Kidney (tissue), 13 donors: ENCODE measurements at regions not wholly inside any gene's neighbourhood (a gene's known extent, or its start where the extent isn't known, plus 50 kb on each side); places are given as distances from the start of the nearest gene placed in this dataset.

ENCODE experiments used
- DNase-seq, 5 donors: peaks; one replicate each; pipeline ENCODE4 v3.0.0-alpha.2; 2013 to 2020
- FAIRE-seq: peaks from 2 replicates; lab custom pipeline; 2012; peaks lifted over from hg19 to GRCh38; lab: Jason Lieb, UNC
- H3K27ac ChIP-seq, 2 donors: one replicate each; pipeline ENCODE4 v1.7.0; 2013; ENCODE audit warnings: low read depth in 2 of 2, low read length in 2 of 2, inconsistent platforms in 1 of 2
- H3K27me3 ChIP-seq: one replicate; pipeline ENCODE4 v1.7.1; 2013; ENCODE audit warnings: low read length, inconsistent platforms; ENCODE audit not compliant: control insufficient read depth, insufficient read depth
- H3K36me3 ChIP-seq, 3 donors: one replicate each; pipeline versions ENCODE4 v1.7.0 to v1.7.1; 2013; ENCODE audit warnings: low read length in 3 of 3, control low read depth in 1 of 3, inconsistent platforms in 1 of 3; ENCODE audit not compliant: insufficient read depth in 3 of 3, control insufficient read depth in 2 of 3
- H3K4me1 ChIP-seq, 3 donors: one replicate each; pipeline versions ENCODE4 v1.7.0 to v1.7.1; 2013; ENCODE audit warnings: low read length in 3 of 3, inconsistent platforms in 1 of 3, low read depth in 1 of 3; ENCODE audit not compliant: control insufficient read depth in 2 of 3, insufficient read depth in 2 of 3
- H3K4me3 ChIP-seq, 3 donors: one replicate each; pipeline versions ENCODE4 v1.7.0 to v1.8.1; 2013; ENCODE audit warnings: low read length in 3 of 3, control low read depth in 1 of 3, inconsistent platforms in 1 of 3
- H3K9ac ChIP-seq, 3 donors: one replicate each; pipeline versions ENCODE4 v1.7.0 to v1.7.1; 2013; ENCODE audit warnings: low read length in 3 of 3, control low read depth in 1 of 3, inconsistent platforms in 1 of 3
- H3K9me3 ChIP-seq, 3 donors: one replicate each; pipeline versions ENCODE4 v1.7.0 to v1.7.1; 2013; ENCODE audit warnings: low read length in 3 of 3, control low read depth in 1 of 3, inconsistent platforms in 1 of 3; ENCODE audit not compliant: control insufficient read depth in 2 of 3, insufficient read depth in 1 of 3
- intact Hi-C: fragments of 100-400 bp; cut with DNase I; formaldehyde crosslinking; loops from one replicate; pipeline ENCODE4 v1.11.1; 2022
- TF ChIP-seq, protein P1 (sequence below): IDR thresholded peaks from 3 replicates; pipeline ENCODE4 v1.5.1; 2012; ENCODE audit warnings: mild to moderate bottlenecking, moderate library complexity, borderline replicate concordance; ENCODE audit not compliant: insufficient read depth; ENCODE audit errors: extremely low read depth
- donor health status: control.
- donor health status: control.
- donor health status: control.
- donor health status: control.
- donor health status: control.
- donor health status: DM: yes; HTN: yes; CAD: no.
- donor health status: Normal renal cell carcinoma (clear cell type).

DNA sequence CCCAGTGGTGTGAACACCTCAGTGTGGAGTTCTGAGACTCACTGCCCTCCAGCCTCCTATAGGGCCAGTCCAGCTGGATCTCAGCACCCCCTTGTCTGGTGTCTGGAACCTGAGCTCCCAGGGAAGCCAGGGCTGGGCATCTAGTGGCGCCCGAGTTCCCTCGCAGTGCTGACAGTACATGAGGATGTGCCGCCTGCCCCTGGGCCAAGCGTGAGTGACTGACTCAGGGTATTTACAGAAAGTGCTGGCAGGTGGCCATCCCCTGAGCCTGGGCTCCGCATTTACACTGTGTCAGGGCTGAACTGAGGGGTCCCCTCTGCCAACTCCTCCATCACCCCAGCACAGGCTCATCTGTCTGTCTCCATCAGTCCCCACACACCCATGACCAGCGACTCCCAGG, 185.3 kb downstream of the BRD1 start:
- no peaks in the 10 kb centered on the region for H3K36me3 ChIP-seq
- intact Hi-C loops: no loop called here
- no peaks in the 10 kb centered on the region for H3K9me3 ChIP-seq
- H3K27ac ChIP-seq: no peak overlapping the region
- H3K4me3 ChIP-seq: no peak overlapping the region
- TF ChIP-seq, protein P1, sequence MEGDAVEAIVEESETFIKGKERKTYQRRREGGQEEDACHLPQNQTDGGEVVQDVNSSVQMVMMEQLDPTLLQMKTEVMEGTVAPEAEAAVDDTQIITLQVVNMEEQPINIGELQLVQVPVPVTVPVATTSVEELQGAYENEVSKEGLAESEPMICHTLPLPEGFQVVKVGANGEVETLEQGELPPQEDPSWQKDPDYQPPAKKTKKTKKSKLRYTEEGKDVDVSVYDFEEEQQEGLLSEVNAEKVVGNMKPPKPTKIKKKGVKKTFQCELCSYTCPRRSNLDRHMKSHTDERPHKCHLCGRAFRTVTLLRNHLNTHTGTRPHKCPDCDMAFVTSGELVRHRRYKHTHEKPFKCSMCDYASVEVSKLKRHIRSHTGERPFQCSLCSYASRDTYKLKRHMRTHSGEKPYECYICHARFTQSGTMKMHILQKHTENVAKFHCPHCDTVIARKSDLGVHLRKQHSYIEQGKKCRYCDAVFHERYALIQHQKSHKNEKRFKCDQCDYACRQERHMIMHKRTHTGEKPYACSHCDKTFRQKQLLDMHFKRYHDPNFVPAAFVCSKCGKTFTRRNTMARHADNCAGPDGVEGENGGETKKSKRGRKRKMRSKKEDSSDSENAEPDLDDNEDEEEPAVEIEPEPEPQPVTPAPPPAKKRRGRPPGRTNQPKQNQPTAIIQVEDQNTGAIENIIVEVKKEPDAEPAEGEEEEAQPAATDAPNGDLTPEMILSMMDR: no peak
- no peak overlapping the region for H3K9ac ChIP-seq
- no peaks in the 10 kb centered on the region for H3K4me1 ChIP-seq
- FAIRE-seq (no peak), DNase-seq (no peak)
- H3K27me3 ChIP-seq: no peaks in the 10 kb centered on the region

DNA sequence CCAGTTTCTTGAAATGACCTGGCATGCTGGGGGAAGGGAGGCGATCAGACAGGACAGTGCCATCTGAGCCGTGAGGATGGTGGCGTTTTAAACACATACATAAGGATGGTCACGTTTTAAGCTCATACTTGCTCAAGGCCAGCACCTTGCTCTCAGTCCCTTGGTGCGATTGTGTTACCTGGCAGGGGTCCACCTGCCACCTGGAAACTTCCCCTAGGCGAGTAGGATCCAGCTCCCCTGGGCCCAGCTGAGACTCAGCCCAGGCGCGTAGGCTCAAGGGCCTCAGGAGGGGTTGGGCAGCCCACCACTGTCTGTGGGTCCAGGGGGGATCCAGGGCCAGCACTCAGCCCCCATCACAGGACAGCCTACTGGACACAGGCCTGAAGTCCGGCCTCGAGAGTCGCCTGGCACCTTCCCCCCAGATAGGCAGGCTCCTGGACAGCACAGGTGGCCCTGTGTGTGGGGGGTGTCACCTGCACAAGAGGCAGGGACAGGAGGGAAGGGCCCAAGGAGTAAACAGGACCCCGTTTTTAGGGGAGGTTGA, 185.8 kb downstream of the BRD1 start:
- Histone ChIP-seq H3K4me3 (no peak overlapping the region), H3K9me3 (no peaks in the 10 kb centered on the region), H3K27me3 (no peaks in the 10 kb centered on the region), H3K4me1 (no peaks in the 10 kb centered on the region), H3K27ac (no peak overlapping the region), H3K36me3 (no peaks in the 10 kb centered on the region), H3K9ac (no peak overlapping the region)
- TF ChIP-seq, protein P1: no peak
- FAIRE-seq (no peak), DNase-seq (no peak)
- intact Hi-C loops: no loop called here

DNA sequence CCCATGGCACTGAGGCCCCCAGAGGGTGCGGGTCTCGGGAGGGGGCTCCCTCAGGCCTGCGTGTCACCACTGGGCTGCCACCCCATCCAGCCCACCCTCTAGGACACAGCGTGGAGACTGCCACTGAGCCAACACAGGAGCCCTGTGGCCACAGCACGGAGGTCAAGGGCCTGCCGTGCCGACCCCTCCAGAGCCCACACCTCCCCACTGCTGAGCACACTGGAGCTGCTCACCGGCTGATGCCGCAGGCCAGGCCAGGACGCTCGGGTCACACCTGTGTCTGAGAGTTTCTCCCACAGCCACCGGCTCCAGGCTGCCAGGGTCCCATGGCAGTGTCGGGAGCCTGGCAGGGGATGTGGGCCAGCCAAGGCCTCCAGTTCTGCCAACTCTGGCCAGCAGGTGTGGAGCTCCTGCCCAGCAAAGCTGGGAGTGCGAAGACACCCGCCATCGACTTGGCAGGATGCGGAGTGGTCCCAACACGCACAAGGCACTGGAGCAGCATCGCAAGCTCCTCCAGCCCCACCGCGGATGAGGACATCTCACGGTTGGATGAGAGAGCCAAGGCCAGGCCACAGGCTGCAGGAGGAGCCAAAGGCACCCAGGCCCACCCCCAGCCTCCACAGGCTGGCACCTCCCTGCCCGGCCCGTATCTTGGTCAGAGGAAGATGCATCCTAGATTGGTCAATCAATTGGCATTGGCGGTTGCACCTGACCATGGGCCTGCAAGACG, 187.1 kb downstream of the BRD1 start:
- TF ChIP-seq, protein P1: no peak
- Histone ChIP-seq H3K27me3 (no peaks in the 10 kb centered on the region), H3K4me1 (no peaks in the 10 kb centered on the region), H3K4me3 (no peak overlapping the region), H3K27ac (no peak overlapping the region), H3K9me3 (no peaks in the 10 kb centered on the region), H3K9ac (no peak overlapping the region), H3K36me3 (no peaks in the 10 kb centered on the region)
- FAIRE-seq: no peak
- intact Hi-C loops: no loop called here
- no peak for DNase-seq
